H1 (cell line): ENCODE measurements at regions not wholly inside any gene's neighbourhood (a gene's known extent, or its start where the extent isn't known, plus 50 kb on each side); places are given as distances from the start of the nearest gene placed in this dataset.

Experiments used
- CTCF ChIA-PET: fragments of 300-600 bp; sonication (Branson Sonifier 250); formaldehyde crosslinking; loops from one replicate; lab custom pipeline; 2021; ENCODE audit not compliant: partially characterized antibody; lab: Charles Lee
- POLR2A ChIA-PET: fragments of 300-600 bp; sonication (Branson Sonifier 250); formaldehyde crosslinking; loops from one replicate; lab custom pipeline; 2021; ENCODE audit warnings: inconsistent platforms; ENCODE audit not compliant: partially characterized antibody; lab: Charles Lee
- DNase-seq, 2 experiments: peaks; one replicate each; pipeline versions ENCODE4 v3.0.0 to v3.0.0-alpha.2; 2010 to 2022; ENCODE audit warnings: low spot score in 2 of 2, low read depth in 1 of 2, mixed read lengths in 1 of 2
- FAIRE-seq: peaks from 2 replicates; lab custom pipeline; 2011; peaks lifted over from hg19 to GRCh38; lab: Jason Lieb, UNC
- H2AFZ ChIP-seq: 2 replicates; pipeline ENCODE4 v1.8.1; 2012; ENCODE audit warnings: low read length, inconsistent platforms
- H2AK5ac ChIP-seq: 2 replicates; pipeline ENCODE4 v1.6.1; 2013; ENCODE audit warnings: low read depth, low read length
- H2BK120ac ChIP-seq: replicated peaks from 2 replicates; pipeline ENCODE3; 2013; ENCODE audit warnings: low read depth, low read length, inconsistent platforms
- H2BK12ac ChIP-seq: 2 replicates; pipeline ENCODE4 v1.6.1; 2013; ENCODE audit warnings: low read depth, low read length
- H2BK15ac ChIP-seq: 2 replicates; pipeline ENCODE4 v1.6.1; 2013; ENCODE audit warnings: low read length
- H2BK20ac ChIP-seq: 2 replicates; pipeline ENCODE4 v1.6.1; 2013; ENCODE audit warnings: low read length
- H2BK5ac ChIP-seq: 2 replicates; pipeline ENCODE4 v1.6.1; 2013; ENCODE audit warnings: low read depth, low read length
- H3K14ac ChIP-seq: 2 replicates; pipeline ENCODE4 v1.6.1; 2013; ENCODE audit warnings: inconsistent platforms; ENCODE audit not compliant: insufficient read length
- H3K18ac ChIP-seq: 2 replicates; pipeline ENCODE4 v1.6.1; 2013; ENCODE audit warnings: low read length; ENCODE audit errors: extremely low read depth
- H3K23ac ChIP-seq: 2 replicates; pipeline ENCODE4 v1.6.1; 2013; ENCODE audit warnings: inconsistent platforms; ENCODE audit not compliant: insufficient read length
- H3K23me2 ChIP-seq: 2 replicates; pipeline ENCODE4 v1.6.1; 2013; ENCODE audit warnings: low read depth, low read length
- H3K27ac ChIP-seq: 2 replicates; pipeline ENCODE4 v1.6.1; 2011; ENCODE audit warnings: low read depth, low read length, inconsistent platforms
- H3K27me3 ChIP-seq, 4 experiments: replicated peaks in 1 of 4; 1 replicate in 1 of 4; 2 replicates in 3 of 4; pipeline versions ENCODE4 v1.6.1 to v1.8.1; 2011 to 2013; ENCODE audit warnings: low read length in 3 of 4, mild to moderate bottlenecking in 3 of 4, inconsistent platforms in 2 of 4, mixed read lengths in 2 of 4, moderate library complexity in 1 of 4; ENCODE audit not compliant: control insufficient read depth in 3 of 4, insufficient read depth in 3 of 4; ENCODE audit errors: extremely low read depth in 1 of 4
- H3K36me3 ChIP-seq, 4 experiments: 2 replicates each; pipeline versions ENCODE4 v1.6.1 to v1.8.1; 2011 to 2013; ENCODE audit warnings: mild to moderate bottlenecking in 4 of 4, low read length in 3 of 4, moderate library complexity in 2 of 4, control low read depth in 1 of 4, inconsistent platforms in 1 of 4; ENCODE audit not compliant: insufficient read depth in 4 of 4, control insufficient read depth in 2 of 4
- H3K4ac ChIP-seq: replicated peaks from 2 replicates; pipeline ENCODE3; 2013; ENCODE audit warnings: low read length, low read depth, mixed read lengths, inconsistent platforms; ENCODE audit not compliant: insufficient read length
- H3K4me1 ChIP-seq, 4 experiments: replicated peaks in 1 of 4; 1 replicate in 1 of 4; 2 replicates in 3 of 4; pipeline versions ENCODE4 v1.6.1 to v1.8.1; 2011 to 2013; ENCODE audit warnings: low read length in 3 of 4, inconsistent platforms in 2 of 4, mixed read lengths in 1 of 4; ENCODE audit not compliant: insufficient read depth in 4 of 4, control insufficient read depth in 3 of 4
- H3K4me2 ChIP-seq, 2 experiments: 2 replicates each; pipeline versions ENCODE4 v1.6.1 to v1.8.1; 2011 to 2013; ENCODE audit warnings: low read depth in 2 of 2, low read length in 2 of 2, control low read depth in 1 of 2, inconsistent platforms in 1 of 2, mild to moderate bottlenecking in 1 of 2; ENCODE audit not compliant: insufficient read depth in 1 of 2
- H3K4me3 ChIP-seq, 4 experiments: fragments of 200-600, 300-600 bp in 1 of 4; sonication (generic), shearing (Covaris generic), sonication (Bioruptor Twin) in 1 of 4; 2 replicates each; pipeline versions ENCODE4 v1.5.1 to v1.8.1; 2011 to 2016; ENCODE audit warnings: low read length in 4 of 4, low read depth in 3 of 4, control low read depth in 2 of 4, inconsistent platforms in 2 of 4, mild to moderate bottlenecking in 2 of 4, mixed read lengths in 1 of 4, moderate library complexity in 1 of 4; ENCODE audit not compliant: insufficient read depth in 2 of 4; ENCODE audit errors: extremely low read depth in 1 of 4
- H3K56ac ChIP-seq: replicated peaks from 2 replicates; pipeline ENCODE3; 2013; ENCODE audit warnings: low read depth, mild to moderate bottlenecking, mixed read lengths, low read length, inconsistent platforms; ENCODE audit not compliant: insufficient read length
- H3K79me1 ChIP-seq: 2 replicates; pipeline ENCODE4 v1.6.1; 2013; ENCODE audit warnings: low read depth, low read length, control low read depth
- H3K79me2 ChIP-seq, 2 experiments: 2 replicates each; pipeline versions ENCODE4 v1.6.1 to v1.8.1; 2012 to 2013; ENCODE audit warnings: low read length in 2 of 2, mild to moderate bottlenecking in 2 of 2, inconsistent platforms in 1 of 2; ENCODE audit not compliant: insufficient read depth in 2 of 2, control insufficient read depth in 1 of 2
- H3K9ac ChIP-seq, 4 experiments: replicated peaks in 1 of 4; 1 replicate in 1 of 4; 2 replicates in 3 of 4; pipeline versions ENCODE4 v1.6.1 to v1.8.1; 2011 to 2013; ENCODE audit warnings: low read depth in 3 of 4, low read length in 3 of 4, control low read depth in 2 of 4, mild to moderate bottlenecking in 2 of 4, moderate library complexity in 2 of 4, inconsistent platforms in 1 of 4; ENCODE audit errors: extremely low read depth in 1 of 4
- H3K9me3 ChIP-seq, 2 experiments: 2 replicates each; pipeline versions ENCODE4 v1.6.1 to v1.8.1; 2012 to 2013; ENCODE audit warnings: mild to moderate bottlenecking in 2 of 2, moderate library complexity in 2 of 2, control low read depth in 1 of 2, inconsistent platforms in 1 of 2, low read depth in 1 of 2, low read length in 1 of 2, mixed read lengths in 1 of 2; ENCODE audit not compliant: insufficient read depth in 2 of 2
- H4K20me1 ChIP-seq, 2 experiments: replicated peaks in 1 of 2; 2 replicates each; pipeline versions ENCODE3 to v1.8.1; 2011 to 2013; ENCODE audit warnings: inconsistent platforms in 2 of 2, low read length in 2 of 2, mild to moderate bottlenecking in 1 of 2; ENCODE audit not compliant: insufficient read depth in 2 of 2, control insufficient read depth in 1 of 2
- H4K5ac ChIP-seq: 2 replicates; pipeline ENCODE4 v1.6.1; 2013; ENCODE audit warnings: low read length, low read depth, mixed read lengths, inconsistent platforms; ENCODE audit not compliant: insufficient read length
- H4K8ac ChIP-seq: 2 replicates; pipeline ENCODE4 v1.8.0; 2013; ENCODE audit warnings: mild to moderate bottlenecking, moderate library complexity, low read length, inconsistent platforms; ENCODE audit not compliant: insufficient read depth; ENCODE audit errors: extremely low read depth
- H4K91ac ChIP-seq: replicated peaks from 2 replicates; pipeline ENCODE3; 2013; ENCODE audit warnings: low read length, mixed read lengths, inconsistent platforms; ENCODE audit not compliant: insufficient read length
- BRCA1 ChIP-seq: IDR thresholded peaks from 2 replicates; pipeline ENCODE4 v1.6.1; 2012; ENCODE audit warnings: low read depth, low read length, improper control_type of control experiment
- CHD1 ChIP-seq: IDR thresholded peaks from 2 replicates; pipeline ENCODE4 v1.6.1; 2012; ENCODE audit warnings: low read depth, low read length, improper control_type of control experiment
- JUND ChIP-seq: IDR thresholded peaks from 2 replicates; pipeline ENCODE4 v1.6.1; 2011; ENCODE audit warnings: mild to moderate bottlenecking, improper control_type of control experiment, low read length
- SP4 ChIP-seq: IDR thresholded peaks from 2 replicates; pipeline ENCODE4 v1.6.1; 2012; ENCODE audit warnings: low read length, inconsistent platforms
- TAF7 ChIP-seq: optimal IDR thresholded peaks from 2 replicates; pipeline ENCODE3; 2011; ENCODE audit warnings: low read depth, mild to moderate bottlenecking, inconsistent platforms, low read length, moderate library complexity, borderline replicate concordance
- TEAD4 ChIP-seq: IDR thresholded peaks from 2 replicates; pipeline ENCODE4 v1.6.1; 2012; ENCODE audit warnings: low read depth, low read length, inconsistent platforms, mixed read lengths
- WGBS, 2 experiments: shearing (Covaris generic) in 1 of 2; methylation state at CpG; one replicate each; pipeline versions ENCODE4 v1.1.6 to v1.1.7; 2013 to 2015; ENCODE audit warnings: low lambda C conversion rate in 2 of 2, mixed read lengths in 2 of 2, inconsistent platforms in 1 of 2, low coverage in 1 of 2, missing lambda C conversion rate in 1 of 2; ENCODE audit not compliant: insufficient replicate concordance in 2 of 2, insufficient coverage in 1 of 2, insufficient read length in 1 of 2; ENCODE audit errors: extremely low coverage in 1 of 2, missing lambda C conversion rate in 1 of 2; 5-methylcytosine and 5-hydroxymethylcytosine counted together

GRCh38 chr10:84945791-84946190 is 617.4 kb downstream of the CCSER2 start:
- H3K27ac ChIP-seq, result no peak overlapping the region
- DNase-seq, result no peak
- no peak overlapping the region for H3K56ac ChIP-seq
- H3K4me2 ChIP-seq, result no peak overlapping the region
- H3K9me3 ChIP-seq, result no peaks in the 10 kb centered on the region
- no peak overlapping the region for H4K91ac ChIP-seq
- no peaks in the 10 kb centered on the region for H4K20me1 ChIP-seq
- no peak overlapping the region for H4K8ac ChIP-seq
- H2BK20ac ChIP-seq, result no peak overlapping the region
- no peak overlapping the region for H3K9ac ChIP-seq
- H2BK120ac ChIP-seq, result no peak overlapping the region
- 93% methylated on average over 1 of the region's 1 CpG; no CpG with 5 or more reads in 1 of the 2 experiments for WGBS, 2 experiments
- ChIA-PET CTCF (interaction anchor here (0.5 to 1.3 kb wide), 2 partner anchors 18 to 328 kb away, joined by 3 to 5 read pairs; no protein-coding TSS in a partner anchor), POLR2A (interaction anchor here (0.6 kb wide), 1 partner anchor 1270 kb away, joined by 3 read pairs; no protein-coding TSS in a partner anchor)
- H3K14ac ChIP-seq, result no peak overlapping the region
- no peak overlapping the region for H2BK15ac ChIP-seq
- no peak overlapping the region for H2BK12ac ChIP-seq
- no peaks in the 10 kb centered on the region for H3K79me2 ChIP-seq
- no peaks in the 10 kb centered on the region for H3K27me3 ChIP-seq
- 0 out of 2 replicates have a peak overlapping the region, but pooled peaks have one; percentile 74 for H2AFZ ChIP-seq
- no peak overlapping the region for H3K18ac ChIP-seq
- no peak overlapping the region for H3K23ac ChIP-seq
- H2AK5ac ChIP-seq, result no peak overlapping the region
- H3K4ac ChIP-seq, result no peak overlapping the region
- no peak overlapping the region for H4K5ac ChIP-seq
- TF ChIP-seq TEAD4 (no peak), BRCA1 (no peak), SP4 (no peak), CHD1 (no peak), JUND (no peak), TAF7 (no peak)
- H3K23me2 ChIP-seq, result no peaks in the 10 kb centered on the region
- no peak for FAIRE-seq
- H2BK5ac ChIP-seq, result no peak overlapping the region
- no peaks in the 10 kb centered on the region for H3K4me1 ChIP-seq
- no peaks in the 10 kb centered on the region for H3K79me1 ChIP-seq
- H3K36me3 ChIP-seq, result no peaks in the 10 kb centered on the region
- H3K4me3 ChIP-seq, result no peak overlapping the region
